ENCODE measurements at regions not wholly inside any gene's neighbourhood (a gene's known extent, or its start where the extent isn't known, plus 50 kb on each side); places are given as distances from the start of the nearest gene placed in this dataset.
"Not testable (repeated sequence)": the region's sequence is repeated elsewhere in the genome, so short reads cannot be mapped to it uniquely, and the experiment has no call there.

- DNase-seq (ENCODE audit: low spot score): no peak
- TF ChIP-seq, protein P1, sequence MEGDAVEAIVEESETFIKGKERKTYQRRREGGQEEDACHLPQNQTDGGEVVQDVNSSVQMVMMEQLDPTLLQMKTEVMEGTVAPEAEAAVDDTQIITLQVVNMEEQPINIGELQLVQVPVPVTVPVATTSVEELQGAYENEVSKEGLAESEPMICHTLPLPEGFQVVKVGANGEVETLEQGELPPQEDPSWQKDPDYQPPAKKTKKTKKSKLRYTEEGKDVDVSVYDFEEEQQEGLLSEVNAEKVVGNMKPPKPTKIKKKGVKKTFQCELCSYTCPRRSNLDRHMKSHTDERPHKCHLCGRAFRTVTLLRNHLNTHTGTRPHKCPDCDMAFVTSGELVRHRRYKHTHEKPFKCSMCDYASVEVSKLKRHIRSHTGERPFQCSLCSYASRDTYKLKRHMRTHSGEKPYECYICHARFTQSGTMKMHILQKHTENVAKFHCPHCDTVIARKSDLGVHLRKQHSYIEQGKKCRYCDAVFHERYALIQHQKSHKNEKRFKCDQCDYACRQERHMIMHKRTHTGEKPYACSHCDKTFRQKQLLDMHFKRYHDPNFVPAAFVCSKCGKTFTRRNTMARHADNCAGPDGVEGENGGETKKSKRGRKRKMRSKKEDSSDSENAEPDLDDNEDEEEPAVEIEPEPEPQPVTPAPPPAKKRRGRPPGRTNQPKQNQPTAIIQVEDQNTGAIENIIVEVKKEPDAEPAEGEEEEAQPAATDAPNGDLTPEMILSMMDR (IDR thresholded peaks at IDR 0.05; ENCODE audit: extremely low read depth, insufficient read depth, missing control alignments): no peak
- in situ Hi-C loops (cut with MboI; ENCODE audit: low pct_unique_long_range_greater_than_20kb, low sequenced_read_pairs, unreplicated experiment): no loop called here
Observed at GRCh38 chr7:17434841-17435692, 136.6 kb downstream of the AHR start.

GRCh38 chr7:17436126-17436525, 137.7 kb downstream of the AHR start:
- no peak for DNase-seq (ENCODE audit: low spot score)
- in situ Hi-C loops (cut with MboI; ENCODE audit: low pct_unique_long_range_greater_than_20kb, low sequenced_read_pairs, unreplicated experiment): no loop called here
- TF ChIP-seq, protein P1 (IDR thresholded peaks at IDR 0.05; ENCODE audit: extremely low read depth, insufficient read depth, missing control alignments): no peak

DNA sequence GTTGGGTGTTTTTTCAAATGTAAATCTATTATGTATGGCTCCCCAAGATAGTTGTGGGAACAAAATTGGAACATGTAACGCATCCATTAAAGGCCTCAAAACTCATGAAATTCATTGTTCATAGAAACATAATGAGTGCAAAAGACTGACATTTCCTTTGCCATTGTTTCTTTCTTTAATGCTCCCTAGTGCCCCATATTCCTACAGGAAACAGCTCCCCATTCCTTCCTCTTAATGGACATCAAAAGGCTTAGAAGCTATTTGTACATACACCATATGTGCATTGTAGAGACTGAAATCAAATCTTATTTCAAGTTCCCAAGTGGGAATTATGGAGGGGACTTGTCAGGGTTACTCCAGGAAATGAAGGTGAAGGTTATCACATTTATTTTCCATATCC, 139.1 kb downstream of the AHR start:
- DNase-seq (ENCODE audit: low spot score): no peak
- in situ Hi-C loops (cut with MboI; ENCODE audit: low pct_unique_long_range_greater_than_20kb, low sequenced_read_pairs, unreplicated experiment): no loop called here
- TF ChIP-seq, protein P1 (IDR thresholded peaks at IDR 0.05; ENCODE audit: extremely low read depth, insufficient read depth, missing control alignments): no peak

DNA sequence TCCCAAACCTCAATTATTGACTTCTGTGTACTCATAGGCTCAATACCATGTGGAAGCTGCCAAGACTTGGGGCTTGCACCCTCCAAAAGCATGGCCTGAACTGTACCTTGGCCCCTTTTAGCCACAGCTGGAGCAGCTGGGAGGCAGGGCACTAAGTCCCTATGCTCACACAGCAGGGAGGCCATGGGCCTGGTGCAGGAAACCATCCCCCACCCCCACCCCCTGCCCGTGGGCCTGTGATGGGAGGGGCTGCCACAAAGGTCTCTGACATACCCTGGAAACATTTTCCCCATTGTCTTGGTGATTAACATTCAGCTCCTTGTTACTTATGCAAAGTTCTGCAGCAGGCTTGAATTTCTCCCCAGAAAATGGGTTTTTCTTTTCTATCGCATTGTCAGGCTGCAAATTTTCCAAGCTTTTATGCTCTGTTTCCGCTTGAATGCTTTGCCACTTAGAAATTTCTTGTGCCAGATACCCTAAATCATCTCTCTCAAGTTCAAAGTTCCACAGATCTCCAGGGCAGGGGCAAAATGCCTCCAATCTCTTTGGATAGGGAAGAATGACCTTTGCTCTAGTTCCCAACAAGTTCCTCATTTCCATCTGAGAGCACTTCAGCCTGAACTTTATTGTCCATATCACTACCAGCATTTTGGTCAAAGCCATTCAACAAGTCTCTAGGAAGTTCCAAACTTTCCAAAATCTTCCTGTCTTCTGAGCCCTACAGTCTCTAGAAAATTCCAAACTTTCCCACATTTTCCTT, 141.8 kb downstream of the AHR start:
- in situ Hi-C loops (cut with MboI; ENCODE audit: low pct_unique_long_range_greater_than_20kb, low sequenced_read_pairs, unreplicated experiment); DNase-seq (ENCODE audit: low spot score): not testable (repeated sequence)

- TF ChIP-seq, protein P1 (IDR thresholded peaks at IDR 0.05; ENCODE audit: extremely low read depth, insufficient read depth, missing control alignments): no peak
- no peak for DNase-seq (ENCODE audit: low spot score)
- in situ Hi-C loops (cut with MboI; ENCODE audit: low pct_unique_long_range_greater_than_20kb, low sequenced_read_pairs, unreplicated experiment): no loop called here
Observed at GRCh38 chr7:17440831-17441230, 142.4 kb downstream of the AHR start.

DNA sequence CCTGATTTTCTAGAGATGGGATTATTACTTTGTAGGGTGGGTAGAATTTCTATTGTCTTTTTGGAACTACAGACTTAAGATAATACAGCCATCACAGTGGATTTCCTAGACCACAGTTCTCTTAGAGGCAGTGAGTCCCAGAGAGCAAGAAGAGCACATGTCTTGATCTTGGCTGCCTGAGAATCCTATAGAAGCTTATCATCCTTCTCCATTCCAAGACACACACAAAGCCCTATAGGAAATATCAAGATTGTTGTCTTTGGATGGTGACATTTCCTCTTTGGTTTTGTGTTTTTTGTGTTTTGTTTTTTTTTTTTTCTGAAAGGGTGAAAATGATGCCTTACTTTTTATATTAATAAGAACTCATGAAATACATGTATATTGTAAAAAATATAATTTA, 143.1 kb downstream of the AHR start:
- no peak for DNase-seq (ENCODE audit: low spot score)
- TF ChIP-seq, protein P1 (IDR thresholded peaks at IDR 0.05; ENCODE audit: extremely low read depth, insufficient read depth, missing control alignments): no peak
- in situ Hi-C loops (cut with MboI; ENCODE audit: low pct_unique_long_range_greater_than_20kb, low sequenced_read_pairs, unreplicated experiment): no loop called here

DNA sequence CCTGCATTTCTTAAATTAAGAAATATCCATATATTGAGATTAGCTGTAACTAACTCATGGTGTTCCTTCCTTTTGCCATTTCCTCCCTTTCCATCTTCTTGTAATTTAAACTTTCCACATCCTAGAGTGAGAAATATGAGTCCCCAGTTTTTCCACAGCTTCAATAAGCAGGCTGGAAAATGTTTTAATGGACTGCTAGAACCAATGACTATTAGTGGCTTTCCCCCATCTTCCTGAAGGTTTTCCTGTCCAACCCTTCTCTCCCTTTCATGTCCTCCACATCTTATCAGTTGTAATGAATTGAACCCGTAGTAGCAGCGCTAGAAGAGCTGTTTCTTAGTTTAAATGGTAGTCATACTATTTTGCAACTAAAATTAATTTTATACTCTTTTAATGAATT, 145.7 kb downstream of the AHR start:
- TF ChIP-seq, protein P1 (IDR thresholded peaks at IDR 0.05; ENCODE audit: extremely low read depth, insufficient read depth, missing control alignments): no peak
- DNase-seq (ENCODE audit: low spot score): no peak
- in situ Hi-C loops (cut with MboI; ENCODE audit: low pct_unique_long_range_greater_than_20kb, low sequenced_read_pairs, unreplicated experiment): no loop called here
